Thyroid gland (tissue), 4 donors: ENCODE measurements at regions not wholly inside any gene's neighbourhood (a gene's known extent, or its start where the extent isn't known, plus 50 kb on each side); places are given as distances from the start of the nearest gene placed in this dataset. TPM values are rescaled to one million over a fixed set of nuclear protein-coding genes. Genes with fewer than 3 reads are reported as not detected.

ENCODE experiments used
- DNase-seq, 2 donors: peaks; one replicate each; pipeline ENCODE4 v3.0.0-alpha.2; 2019
- H3K27ac ChIP-seq, 3 donors: fragments of 200-600 bp; sonication (generic); 1 replicate in 2 of 3; 2 replicates in 1 of 3; pipeline ENCODE4 v1.5.1; 2016 to 2019; ENCODE audit warnings: mild to moderate bottlenecking in 1 of 3, moderate library complexity in 1 of 3
- H3K27me3 ChIP-seq: fragments of 200-600 bp; sonication (generic); one replicate; pipeline ENCODE4 v1.5.1; 2019
- H3K36me3 ChIP-seq, 2 donors: fragments of 200-600 bp; sonication (generic); one replicate each; pipeline ENCODE4 v1.5.1; 2016 to 2019
- H3K4me1 ChIP-seq, 2 donors: fragments of 200-600 bp; sonication (generic); one replicate each; pipeline ENCODE4 v1.5.1; 2017 to 2019
- H3K4me3 ChIP-seq, 3 donors: fragments of 200-600 bp; sonication (generic); replicated peaks in 1 of 3; 1 replicate in 2 of 3; 2 replicates in 1 of 3; pipeline ENCODE4 v1.5.1; 2016; ENCODE audit warnings: mild to moderate bottlenecking in 1 of 3
- H3K9me3 ChIP-seq: fragments of 200-600 bp; sonication (generic); one replicate; pipeline ENCODE4 v1.5.1; 2017
- POLR2A ChIP-seq, 2 donors: fragments of 450-650 bp; IDR thresholded peaks; one replicate each; pipeline ENCODE4 v1.6.1; 2017; ENCODE audit warnings: antibody characterized with exemption in 2 of 2, mild to moderate bottlenecking in 2 of 2, moderate library complexity in 1 of 2
- WGBS, 2 donors: methylation state at CpG; one replicate each; pipeline ENCODE4 v1.1.5; 2017; 5-methylcytosine and 5-hydroxymethylcytosine counted together
- intact Hi-C: fragments of 100-400 bp; cut with DNase I; formaldehyde crosslinking; loops from one replicate; pipeline ENCODE4 v1.15.1; 2023
- small RNA-seq: library from RNA; depleted of rRNA; stranded (forward); fragments of <200 nt; gene quantifications from one replicate; pipeline ENCODE3, GENCODE V24; 2016
- TF ChIP-seq, protein P1 (sequence below), 6 experiments: fragments of 200-600 bp in 3 of 6; fragments of 450-650 bp in 3 of 6; sonication (generic) in 3 of 6; IDR thresholded peaks; one replicate each; pipeline ENCODE4 v1.5.1; 2016 to 2019; ENCODE audit warnings: antibody characterized with exemption in 6 of 6, mild to moderate bottlenecking in 2 of 6, inconsistent platforms in 1 of 6, moderate library complexity in 1 of 6

GRCh38 chr4:36010397-36010929 lies 233.9 kb downstream of the ARAP2 start:
- Histone ChIP-seq H3K4me3 (no peak overlapping the region), H3K27ac (no peak overlapping the region), H3K36me3 (no peaks in the 10 kb centered on the region), H3K9me3 (no peaks in the 10 kb centered on the region), H3K4me1 (no peaks in the 10 kb centered on the region), H3K27me3 (no peaks in the 10 kb centered on the region)
- intact Hi-C loops, result no loop called here
- no peak for DNase-seq
- WGBS, 2 donors, result 81 to 88% methylated on average over 4 of the region's 4 CpGs
- TF ChIP-seq, protein P1, sequence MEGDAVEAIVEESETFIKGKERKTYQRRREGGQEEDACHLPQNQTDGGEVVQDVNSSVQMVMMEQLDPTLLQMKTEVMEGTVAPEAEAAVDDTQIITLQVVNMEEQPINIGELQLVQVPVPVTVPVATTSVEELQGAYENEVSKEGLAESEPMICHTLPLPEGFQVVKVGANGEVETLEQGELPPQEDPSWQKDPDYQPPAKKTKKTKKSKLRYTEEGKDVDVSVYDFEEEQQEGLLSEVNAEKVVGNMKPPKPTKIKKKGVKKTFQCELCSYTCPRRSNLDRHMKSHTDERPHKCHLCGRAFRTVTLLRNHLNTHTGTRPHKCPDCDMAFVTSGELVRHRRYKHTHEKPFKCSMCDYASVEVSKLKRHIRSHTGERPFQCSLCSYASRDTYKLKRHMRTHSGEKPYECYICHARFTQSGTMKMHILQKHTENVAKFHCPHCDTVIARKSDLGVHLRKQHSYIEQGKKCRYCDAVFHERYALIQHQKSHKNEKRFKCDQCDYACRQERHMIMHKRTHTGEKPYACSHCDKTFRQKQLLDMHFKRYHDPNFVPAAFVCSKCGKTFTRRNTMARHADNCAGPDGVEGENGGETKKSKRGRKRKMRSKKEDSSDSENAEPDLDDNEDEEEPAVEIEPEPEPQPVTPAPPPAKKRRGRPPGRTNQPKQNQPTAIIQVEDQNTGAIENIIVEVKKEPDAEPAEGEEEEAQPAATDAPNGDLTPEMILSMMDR (IDR thresholded peaks at IDR 0.05), result no peak
- TF ChIP-seq POLR2A (IDR thresholded peaks at IDR 0.05), result no peak

DNA sequence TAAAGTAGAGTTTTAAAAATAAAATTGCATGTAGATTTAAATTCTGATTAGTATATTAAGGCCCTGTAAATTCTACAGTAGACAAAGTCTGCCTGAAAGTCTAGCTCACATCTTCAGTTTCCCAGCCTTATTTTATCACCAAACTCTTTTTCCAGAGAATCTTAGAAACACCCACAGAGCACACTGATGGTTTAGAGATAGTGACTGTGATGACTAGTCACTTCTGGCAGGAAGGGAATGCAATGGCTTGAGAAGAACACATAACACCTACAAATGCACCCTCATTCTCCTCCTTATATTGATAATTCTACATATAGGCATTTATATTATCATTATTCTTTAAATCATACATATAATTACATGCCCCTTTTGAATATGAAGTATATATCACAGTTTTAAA lies 232.9 kb downstream of the ARAP2 start:
- Histone ChIP-seq H3K9me3 (no peaks in the 10 kb centered on the region), H3K36me3 (no peaks in the 10 kb centered on the region), H3K4me1 (no peaks in the 10 kb centered on the region), H3K4me3 (no peak overlapping the region), H3K27me3 (no peaks in the 10 kb centered on the region), H3K27ac (no peak overlapping the region)
- no peak for TF ChIP-seq POLR2A (IDR thresholded peaks at IDR 0.05)
- TF ChIP-seq, protein P1 (IDR thresholded peaks at IDR 0.05), result no peak
- intact Hi-C loops, result no loop called here
- DNase-seq, result no peak

DNA sequence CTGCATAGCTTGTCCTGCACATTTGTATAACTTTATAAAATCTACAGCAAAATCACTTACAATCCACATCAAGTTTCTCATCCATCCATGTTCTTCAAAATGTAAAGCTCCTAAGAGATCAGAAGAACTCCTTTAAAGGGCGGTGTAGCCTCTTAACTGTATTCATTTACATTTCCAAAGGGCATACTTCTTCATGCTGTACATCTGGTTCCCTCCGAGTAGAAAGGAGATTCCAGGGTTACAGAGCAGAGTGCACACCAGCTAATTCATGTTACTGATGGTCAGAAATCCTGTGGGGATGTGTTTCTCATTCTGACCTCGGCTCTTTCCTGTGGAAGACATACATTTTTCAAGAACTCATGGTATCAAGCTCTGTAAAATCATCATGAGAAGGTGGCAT lies 231.8 kb downstream of the ARAP2 start:
- DNase-seq, result no peak
- WGBS, 2 donors, result 70 to 78% methylated on average over 3 of the region's 3 CpGs

GRCh38 chr4:36013206-36013605 lies 231.1 kb downstream of the ARAP2 start:
- intact Hi-C loops, result no loop called here
- DNase-seq, result no peak
- WGBS, 2 donors, result 85 to 87% methylated on average over 5 of the region's 5 CpGs
- Histone ChIP-seq H3K9me3 (no peaks in the 10 kb centered on the region), H3K4me1 (no peaks in the 10 kb centered on the region), H3K4me3 (no peak overlapping the region), H3K27ac (no peak overlapping the region), H3K36me3 (no peaks in the 10 kb centered on the region), H3K27me3 (no peaks in the 10 kb centered on the region)
- no peak for TF ChIP-seq POLR2A (IDR thresholded peaks at IDR 0.05)
- TF ChIP-seq, protein P1 (IDR thresholded peaks at IDR 0.05), result no peak

More for the DNA sequence above, 231.8 kb downstream of the ARAP2 start:
- H3K36me3 ChIP-seq, result no peaks in the 10 kb centered on the region
- H3K4me1 ChIP-seq, result no peaks in the 10 kb centered on the region
- no peaks in the 10 kb centered on the region for H3K9me3 ChIP-seq
- intact Hi-C loops, result no loop called here
- TF ChIP-seq POLR2A (IDR thresholded peaks at IDR 0.05), result no peak
- TF ChIP-seq, protein P1 (IDR thresholded peaks at IDR 0.05), result no peak
- H3K27me3 ChIP-seq, result no peaks in the 10 kb centered on the region
- no peak overlapping the region for H3K27ac ChIP-seq
- no peak overlapping the region for H3K4me3 ChIP-seq

Small RNA genes in the stretch of these regions (small RNA-seq; reads per million reads assigned to genes)
- gene AC097535.2 (not detected), gene RF01210 (not detected), gene RNU6-573P (not detected)
